Spinal cord (tissue), 9 donors: ENCODE measurements at regions not wholly inside any gene's neighbourhood (a gene's known extent, or its start where the extent isn't known, plus 50 kb on each side); places are given as distances from the start of the nearest gene placed in this dataset.

Experiments used
- DNase-seq, 6 donors: peaks; one replicate each; pipeline versions ENCODE4 v3.0.0 to v3.0.0-alpha.2; 2013 to 2015; ENCODE audit warnings: low spot score in 6 of 6, low read depth in 4 of 6
- H3K27ac ChIP-seq: one replicate; pipeline ENCODE4 v1.5.1; 2013; ENCODE audit warnings: low read depth, low read length, control low read depth
- H3K27me3 ChIP-seq: one replicate; pipeline ENCODE4 v1.6.1; 2013; ENCODE audit warnings: low read length; ENCODE audit not compliant: control insufficient read depth, insufficient read depth
- H3K36me3 ChIP-seq: one replicate; pipeline ENCODE4 v1.6.1; 2013; ENCODE audit warnings: low read length; ENCODE audit not compliant: control insufficient read depth, insufficient read depth
- H3K4me1 ChIP-seq: one replicate; pipeline ENCODE4 v1.6.1; 2013; ENCODE audit warnings: low read length; ENCODE audit not compliant: control insufficient read depth, insufficient read depth
- H3K4me3 ChIP-seq: one replicate; pipeline ENCODE4 v1.5.1; 2013; ENCODE audit warnings: low read depth, low read length, control low read depth
- H3K9me3 ChIP-seq: one replicate; pipeline ENCODE4 v1.6.1; 2013; ENCODE audit warnings: low read length; ENCODE audit not compliant: control insufficient read depth, insufficient read depth
- WGBS: methylation state at CpG from one replicate; pipeline ENCODE4 v1.1.5; 2013; ENCODE audit warnings: missing lambda C conversion rate; ENCODE audit not compliant: insufficient coverage; 5-methylcytosine and 5-hydroxymethylcytosine counted together
- donor health status: healthy.

DNA sequence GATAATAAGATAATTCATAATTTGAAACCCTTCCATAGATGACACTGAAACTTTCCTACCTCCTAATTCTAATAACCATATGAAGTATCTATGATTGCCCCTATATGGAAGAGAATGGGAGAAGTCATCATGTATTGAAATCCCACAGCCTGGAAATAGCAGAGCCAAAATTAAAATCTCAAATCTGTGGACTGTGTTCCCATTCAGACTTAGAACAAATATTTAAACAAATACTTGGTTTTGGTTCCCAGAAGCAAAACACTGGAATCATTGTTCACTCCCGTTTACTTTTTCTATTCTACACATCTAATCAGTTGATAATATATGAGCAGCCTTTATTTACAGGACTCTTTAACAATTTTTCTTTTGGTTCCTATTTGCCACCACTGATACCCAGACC, 92.6 kb upstream of the PTPRD start:
- H3K9me3 ChIP-seq = no peaks in the 10 kb centered on the region
- no CpG with 5 or more reads among the region's 1 CpG for WGBS
- no peak for DNase-seq
- H3K4me3 ChIP-seq = no peak overlapping the region
- no peak overlapping the region for H3K27ac ChIP-seq
- H3K27me3 ChIP-seq = no peaks in the 10 kb centered on the region
- H3K36me3 ChIP-seq = no peaks in the 10 kb centered on the region
- no peaks in the 10 kb centered on the region for H3K4me1 ChIP-seq

DNA sequence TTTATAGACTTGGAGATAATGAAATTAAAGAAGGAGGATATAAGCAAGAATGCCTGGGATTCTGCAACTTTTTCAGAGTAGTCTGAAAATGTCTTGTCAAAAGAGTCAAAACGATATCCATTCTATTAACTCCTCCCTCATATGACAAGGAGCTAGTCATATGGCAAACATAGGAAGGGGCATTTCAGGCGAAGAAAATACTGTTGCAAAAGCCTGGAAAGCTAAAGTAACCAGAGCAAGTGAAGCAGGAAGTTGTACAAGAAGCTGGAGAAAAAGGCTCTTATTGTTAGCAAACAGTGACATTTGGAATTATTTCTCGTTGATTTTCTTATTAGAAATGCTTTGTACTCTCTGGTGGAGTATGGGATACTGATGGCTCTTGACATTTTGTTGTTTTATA, 94.0 kb upstream of the PTPRD start:
- Histone ChIP-seq H3K4me1 (no peaks in the 10 kb centered on the region), H3K9me3 (no peaks in the 10 kb centered on the region), H3K4me3 (no peak overlapping the region), H3K27ac (no peak overlapping the region), H3K27me3 (no peaks in the 10 kb centered on the region), H3K36me3 (no peaks in the 10 kb centered on the region)
- DNase-seq = no peak
- 100% methylated on average over 1 of the region's 3 CpGs for WGBS

DNA sequence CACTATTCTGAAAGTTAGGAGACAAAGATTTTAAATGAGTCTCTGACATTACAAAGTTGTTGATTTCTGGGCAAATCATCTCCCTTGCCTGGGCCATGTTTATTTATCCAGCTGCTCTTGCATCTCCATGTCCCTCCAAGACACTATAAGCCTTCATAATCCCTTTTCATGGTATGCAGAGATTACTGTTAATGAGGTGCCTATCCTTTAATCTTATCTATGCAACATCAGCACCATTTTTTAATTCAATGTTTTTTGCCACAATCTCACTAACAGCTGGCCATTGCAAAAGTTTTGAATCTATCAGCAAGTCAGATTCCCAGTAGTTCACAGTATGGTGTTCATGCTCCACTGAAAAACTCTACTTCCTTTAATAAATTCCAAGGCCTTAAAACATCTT, 108.5 kb upstream of the PTPRD start:
- no peaks in the 10 kb centered on the region for H3K36me3 ChIP-seq
- H3K4me1 ChIP-seq = no peaks in the 10 kb centered on the region
- no peak for DNase-seq
- no peak overlapping the region for H3K4me3 ChIP-seq
- no peak overlapping the region for H3K27ac ChIP-seq
- no peaks in the 10 kb centered on the region for H3K9me3 ChIP-seq
- no peaks in the 10 kb centered on the region for H3K27me3 ChIP-seq

GRCh38 chr9:10729213-10729612, 116.4 kb upstream of the PTPRD start:
- no peak overlapping the region for H3K4me3 ChIP-seq
- DNase-seq = no peak
- no peaks in the 10 kb centered on the region for H3K27me3 ChIP-seq
- no peaks in the 10 kb centered on the region for H3K36me3 ChIP-seq
- H3K4me1 ChIP-seq = no peaks in the 10 kb centered on the region
- no peak overlapping the region for H3K27ac ChIP-seq
- H3K9me3 ChIP-seq = no peaks in the 10 kb centered on the region

- Histone ChIP-seq H3K36me3 (no peaks in the 10 kb centered on the region), H3K27ac (no peak overlapping the region), H3K27me3 (no peaks in the 10 kb centered on the region), H3K4me1 (no peaks in the 10 kb centered on the region), H3K4me3 (no peak overlapping the region), H3K9me3 (peaks cover 3% of the 10 kb centered on the region)
- WGBS = 100% methylated on average over 1 of the region's 2 CpGs
- no peak for DNase-seq
Measured at GRCh38 chr9:10744669-10745068, 131.9 kb upstream of the PTPRD start.

DNA sequence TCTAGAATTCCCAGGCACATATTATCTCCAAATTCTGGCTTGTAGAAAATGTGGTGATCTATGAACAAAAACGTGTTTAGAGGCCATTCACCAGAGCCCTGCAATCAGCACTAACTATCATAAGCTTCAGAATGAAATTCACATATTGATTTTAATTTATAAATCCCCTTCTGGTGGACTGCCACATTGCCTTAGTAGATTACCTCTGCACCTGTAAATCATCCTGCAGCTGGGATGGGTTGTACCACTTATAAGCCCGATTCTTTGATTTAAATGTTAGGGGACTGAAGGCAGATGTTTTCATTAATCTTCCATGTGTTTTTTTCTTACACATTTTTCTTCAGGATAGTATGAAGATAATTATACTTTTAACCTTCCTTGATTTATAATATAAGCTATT, 140.7 kb upstream of the PTPRD start:
- WGBS = no CpG with 5 or more reads among the region's 2 CpGs
- Histone ChIP-seq H3K27ac (no peak overlapping the region), H3K27me3 (no peaks in the 10 kb centered on the region), H3K36me3 (no peaks in the 10 kb centered on the region), H3K4me3 (no peak overlapping the region), H3K4me1 (no peaks in the 10 kb centered on the region), H3K9me3 (peaks cover 2% of the 10 kb centered on the region)
- peak in 1 of 6 donors; percentile 22 for DNase-seq

DNA sequence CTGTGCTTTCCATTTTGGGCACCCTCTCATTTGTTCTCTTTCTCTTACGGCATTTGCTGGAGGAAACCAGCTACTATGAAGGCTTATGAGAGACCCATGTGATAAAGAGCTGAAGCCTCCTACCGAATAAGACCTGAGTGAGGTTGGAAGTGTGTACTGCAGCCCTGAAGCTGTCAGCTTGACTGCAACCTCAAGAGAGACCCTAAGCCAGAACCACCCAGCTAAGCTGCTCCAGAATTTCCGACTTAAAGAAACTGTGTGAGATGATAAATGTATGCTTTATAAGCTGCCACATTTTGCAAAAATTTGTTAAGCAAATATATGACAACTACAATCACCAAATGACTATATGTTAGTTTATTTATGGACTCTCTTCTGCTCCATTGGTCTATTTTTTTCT, 151.7 kb upstream of the PTPRD start:
- Histone ChIP-seq H3K27me3 (no peaks in the 10 kb centered on the region), H3K27ac (no peak overlapping the region), H3K4me1 (no peaks in the 10 kb centered on the region), H3K9me3 (no peaks in the 10 kb centered on the region), H3K36me3 (no peaks in the 10 kb centered on the region), H3K4me3 (no peak overlapping the region)
- DNase-seq = peak in 1 of 6 donors; percentile 64
- no CpG with 5 or more reads among the region's 3 CpGs for WGBS

DNA sequence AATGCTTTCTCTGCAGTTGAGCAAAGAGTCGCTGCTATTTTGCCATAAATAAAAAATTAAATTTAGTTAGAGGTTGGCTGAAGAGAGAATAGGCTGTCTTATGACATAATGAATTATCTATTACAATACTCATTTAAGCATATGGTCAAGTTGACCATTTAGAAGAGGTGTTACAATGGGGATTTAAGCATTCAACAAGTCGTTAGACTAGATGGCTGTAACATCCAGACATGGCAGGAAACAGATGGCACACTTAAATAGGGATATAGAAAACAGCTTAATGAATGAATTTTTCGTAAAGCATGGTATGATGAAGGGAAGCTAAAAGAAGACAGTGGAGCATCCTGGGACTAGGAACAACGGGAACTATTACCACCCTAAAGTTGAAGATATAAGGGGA, 160.3 kb upstream of the PTPRD start:
- no peaks in the 10 kb centered on the region for H3K27me3 ChIP-seq
- no peaks in the 10 kb centered on the region for H3K36me3 ChIP-seq
- H3K9me3 ChIP-seq = no peaks in the 10 kb centered on the region
- 63% methylated on average over 3 of the region's 4 CpGs for WGBS
- H3K4me1 ChIP-seq = no peaks in the 10 kb centered on the region
- DNase-seq = peak in 1 of 6 donors; percentile 56
- no peak overlapping the region for H3K27ac ChIP-seq
- H3K4me3 ChIP-seq = no peak overlapping the region

DNA sequence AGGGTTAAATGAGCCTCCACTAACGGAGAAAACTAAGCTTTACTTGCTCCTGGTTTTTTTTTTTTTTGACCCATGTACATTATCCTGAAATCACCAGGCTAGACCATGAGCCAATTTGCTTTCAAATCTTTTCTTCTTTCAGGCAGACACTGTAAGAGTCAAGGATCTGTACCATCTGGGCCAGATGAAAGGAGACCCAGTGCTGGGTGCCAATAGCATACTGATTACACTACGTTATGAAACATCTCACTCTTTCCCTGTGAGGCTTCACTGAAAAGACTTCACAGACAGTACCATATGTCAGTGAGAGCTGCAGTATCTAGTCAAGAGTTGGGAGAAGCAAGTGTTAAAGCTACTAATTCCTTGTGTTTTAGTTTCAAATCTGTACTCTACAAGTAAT, 161.2 kb upstream of the PTPRD start:
- 20% methylated on average over 1 of the region's 2 CpGs for WGBS
- no peak overlapping the region for H3K4me3 ChIP-seq
- no peaks in the 10 kb centered on the region for H3K36me3 ChIP-seq
- no peaks in the 10 kb centered on the region for H3K4me1 ChIP-seq
- H3K27ac ChIP-seq = no peak overlapping the region
- H3K9me3 ChIP-seq = no peaks in the 10 kb centered on the region
- H3K27me3 ChIP-seq = no peaks in the 10 kb centered on the region
- DNase-seq = peak; percentile 8 to 91 (median 24)

GRCh38 chr9:10785255-10785654, 172.5 kb upstream of the PTPRD start:
- Histone ChIP-seq H3K4me3 (no peak overlapping the region), H3K4me1 (no peaks in the 10 kb centered on the region), H3K9me3 (no peaks in the 10 kb centered on the region), H3K27me3 (no peaks in the 10 kb centered on the region), H3K36me3 (no peaks in the 10 kb centered on the region), H3K27ac (no peak overlapping the region)
- WGBS = no CpG with 5 or more reads among the region's 3 CpGs
- no peak for DNase-seq

DNA sequence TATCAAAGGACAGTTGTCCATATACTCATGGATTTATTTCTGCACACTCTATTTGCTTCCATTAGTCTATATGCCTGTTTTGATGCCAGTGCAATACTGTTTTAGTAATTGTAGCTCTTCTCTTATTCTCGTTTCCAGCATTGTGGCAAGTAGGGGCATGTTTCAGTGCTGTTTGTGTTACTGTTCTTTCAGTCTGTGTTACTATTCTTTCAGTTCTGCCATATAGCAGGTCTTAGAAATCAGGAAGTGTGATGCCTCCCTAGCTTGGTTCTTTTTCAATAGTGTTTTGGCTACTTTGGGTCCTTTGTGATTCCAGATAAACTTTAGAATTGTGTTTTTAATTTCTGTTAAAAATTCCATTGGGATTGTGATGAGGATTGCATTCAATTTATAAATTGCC, 180.5 kb upstream of the PTPRD start:
- Histone ChIP-seq H3K9me3 (no peaks in the 10 kb centered on the region), H3K4me1 (no peaks in the 10 kb centered on the region), H3K36me3 (no peaks in the 10 kb centered on the region), H3K27ac (no peak overlapping the region), H3K4me3 (no peak overlapping the region), H3K27me3 (no peaks in the 10 kb centered on the region)
- WGBS = 80% methylated on average over 1 of the region's 1 CpG
- DNase-seq = no peak
